ELF-1 (cell line): ENCODE measurements at regions not wholly inside any gene's neighbourhood (a gene's known extent, or its start where the extent isn't known, plus 50 kb on each side); places are given as distances from the start of the nearest gene placed in this dataset.

Experiments
- DNase-seq: peaks from one replicate; pipeline ENCODE4 v3.0.0-alpha.2; 2016; ENCODE audit warnings: low read depth, low spot score

GRCh38 chr7:46170792-46171191 lies 249.7 kb upstream of the IGFBP3 start:
- DNase-seq: no peak

- no peak for DNase-seq
These were observed 248.9 kb upstream of the IGFBP3 start for GRCh38 chr7:46170021-46170420.

GRCh38 chr7:46169384-46169755 lies 248.3 kb upstream of the IGFBP3 start:
- DNase-seq: no peak

DNA sequence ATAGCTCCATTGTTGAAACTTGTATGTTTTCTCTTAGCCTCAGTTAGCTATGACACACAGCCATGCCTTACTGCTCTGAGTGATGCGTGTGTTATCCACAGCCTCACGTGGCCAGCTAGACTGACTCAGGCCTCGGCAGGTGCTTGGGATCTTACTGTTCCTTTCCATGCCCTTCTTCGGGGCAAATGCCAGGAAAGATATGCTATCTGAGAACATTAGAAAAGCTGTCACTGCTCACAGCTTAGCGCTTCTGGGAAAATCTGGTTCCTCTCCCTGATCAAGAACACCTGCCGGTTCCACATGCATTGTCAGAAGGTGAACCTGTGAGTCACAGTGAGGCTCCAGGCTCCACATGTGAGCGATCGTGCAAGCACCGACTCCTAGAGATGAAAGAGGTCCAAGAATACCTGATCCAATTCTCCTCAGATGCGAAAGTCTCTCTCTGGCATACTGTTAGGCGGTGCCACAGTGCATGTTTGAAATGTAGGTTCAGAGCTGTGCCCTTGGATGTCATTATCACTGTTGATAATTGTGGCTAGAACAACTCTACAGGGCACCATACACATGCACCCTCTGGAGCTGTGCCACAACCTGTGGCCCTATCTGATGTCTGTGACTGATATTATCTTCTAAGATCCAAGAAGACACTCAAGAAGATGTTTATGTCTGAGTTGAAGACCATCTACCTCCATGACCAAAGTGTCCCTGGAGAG lies 247.8 kb upstream of the IGFBP3 start:
- no peak for DNase-seq

DNA sequence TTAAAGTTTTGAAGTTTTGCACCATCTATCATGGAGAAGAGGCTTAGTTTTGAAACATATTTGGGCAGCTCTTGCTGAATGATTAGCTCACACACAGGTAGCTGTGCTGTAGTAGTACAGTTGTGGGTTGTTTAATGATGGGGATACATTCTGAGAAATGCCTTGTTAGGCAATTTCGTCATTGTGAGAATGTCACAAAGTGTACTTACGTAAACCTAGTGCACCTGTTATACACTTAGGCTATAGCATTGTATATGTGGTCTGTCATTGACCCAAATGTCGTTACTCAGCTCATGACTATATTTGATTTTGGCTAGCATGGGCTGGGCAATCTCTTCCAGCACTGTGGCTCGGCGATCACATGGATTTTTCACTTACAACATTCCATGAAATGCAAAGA lies 247.2 kb upstream of the IGFBP3 start:
- DNase-seq: no peak

- DNase-seq: no peak
These were observed 244.2 kb upstream of the IGFBP3 start for GRCh38 chr7:46165276-46165675.

- DNase-seq: no peak
These were observed 243.6 kb upstream of the IGFBP3 start for GRCh38 chr7:46164629-46165028.

- no peak for DNase-seq
These were observed 242.2 kb upstream of the IGFBP3 start for GRCh38 chr7:46163246-46163645.

GRCh38 chr7:46162609-46163008 lies 241.5 kb upstream of the IGFBP3 start:
- no peak for DNase-seq

DNA sequence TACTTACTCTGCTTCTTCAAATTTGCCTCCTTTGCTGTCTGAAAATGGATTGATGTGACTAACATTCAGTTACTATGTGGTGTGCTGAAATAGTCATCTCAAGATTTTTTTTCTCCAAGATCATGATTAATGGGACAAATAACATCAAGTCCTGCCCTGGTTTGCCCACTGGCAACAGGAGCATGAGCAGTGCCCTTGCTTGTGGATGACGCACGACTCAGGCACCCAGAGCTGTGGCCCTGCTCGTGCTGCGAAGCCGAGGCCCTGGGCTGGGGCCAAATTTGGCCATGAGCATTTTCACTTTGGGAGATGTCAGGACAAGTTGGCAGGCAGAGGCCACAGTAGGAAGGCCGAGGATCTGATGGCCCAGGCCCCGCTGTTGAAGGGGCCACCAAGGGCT lies 239.8 kb upstream of the IGFBP3 start:
- DNase-seq: no peak

DNA sequence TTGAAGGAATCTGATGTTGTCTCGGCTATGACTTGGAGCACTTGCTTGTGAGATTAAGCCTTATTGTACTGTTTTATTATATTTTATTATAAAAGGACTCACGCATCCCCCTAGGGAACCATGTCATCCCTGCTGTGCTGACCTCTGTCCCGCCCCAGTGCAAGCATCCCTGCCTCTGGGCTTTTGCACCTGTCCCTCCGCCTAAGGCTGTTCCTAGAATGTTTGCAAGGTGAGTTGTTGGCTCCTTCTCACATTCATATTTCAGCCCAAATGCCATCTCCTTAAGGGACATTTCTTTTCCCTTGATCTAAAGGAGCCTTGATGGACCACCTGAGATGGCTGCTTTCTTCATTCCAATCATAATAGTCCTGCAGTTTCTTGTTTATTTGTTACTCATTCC lies 236.9 kb upstream of the IGFBP3 start:
- no peak for DNase-seq

GRCh38 chr7:46157404-46157803 lies 236.3 kb upstream of the IGFBP3 start:
- DNase-seq: no peak

- DNase-seq: no peak
These were observed 235.8 kb upstream of the IGFBP3 start for GRCh38 chr7:46156853-46157252.

DNA sequence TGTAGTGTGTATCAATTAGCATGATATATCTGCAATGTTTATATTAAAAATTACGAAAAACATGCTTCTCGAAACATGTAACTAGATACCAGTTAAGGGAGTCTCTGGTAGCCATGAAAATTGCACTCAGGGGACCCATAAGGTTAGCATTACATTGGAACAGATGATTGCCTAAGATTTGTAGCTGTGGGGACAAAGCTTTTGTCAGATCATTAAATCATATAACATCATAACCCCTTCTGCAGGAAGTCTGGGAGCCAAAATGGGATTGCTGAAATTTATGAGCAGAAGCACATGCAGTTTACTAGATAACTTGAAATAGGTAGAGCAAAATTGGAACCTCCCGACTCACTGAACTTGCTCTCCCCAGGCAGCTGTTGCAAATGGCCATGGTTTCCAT lies 235.0 kb upstream of the IGFBP3 start:
- DNase-seq: no peak

GRCh38 chr7:46155367-46155766 lies 234.3 kb upstream of the IGFBP3 start:
- no peak for DNase-seq

DNA sequence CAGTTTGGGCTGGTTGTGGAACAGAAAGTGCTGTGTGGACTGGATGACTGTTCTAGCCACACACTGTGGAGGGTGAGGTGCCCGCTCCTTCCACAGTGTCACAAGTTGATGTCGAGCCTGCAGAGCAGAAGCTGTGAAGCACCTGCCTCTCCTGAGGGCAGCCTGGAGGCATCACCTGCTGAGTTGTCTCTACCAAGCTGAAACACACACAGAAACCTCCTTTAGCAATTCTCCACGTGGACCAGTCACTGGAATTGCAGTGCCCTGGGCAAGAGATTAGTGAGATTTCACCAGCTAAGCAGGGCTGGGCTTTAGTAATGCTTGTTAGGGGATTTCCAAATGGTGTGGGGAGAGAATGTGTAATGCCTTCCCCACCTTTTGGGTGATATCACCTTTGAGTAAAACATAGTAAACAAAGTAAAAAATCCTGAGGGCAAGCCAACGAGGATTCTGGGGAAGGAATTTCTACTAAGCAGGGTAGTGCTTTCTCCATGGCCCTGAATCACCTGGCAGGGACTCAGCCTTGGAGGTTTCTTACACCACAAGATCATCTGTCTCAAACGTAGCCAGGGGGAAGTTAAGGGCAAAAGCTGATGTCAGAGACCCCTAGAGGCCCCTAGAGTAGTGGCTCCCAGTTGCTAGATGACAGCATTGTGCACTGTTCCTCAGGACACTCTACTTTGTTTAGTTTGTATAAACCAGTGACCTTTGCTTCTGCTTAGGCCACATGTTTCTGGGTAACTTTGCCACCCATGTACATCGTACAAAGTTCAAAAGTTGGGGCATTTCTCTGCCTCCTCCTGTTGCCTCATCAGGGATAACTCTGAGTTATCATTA lies 233.1 kb upstream of the IGFBP3 start:
- DNase-seq: peak; percentile 71

DNA sequence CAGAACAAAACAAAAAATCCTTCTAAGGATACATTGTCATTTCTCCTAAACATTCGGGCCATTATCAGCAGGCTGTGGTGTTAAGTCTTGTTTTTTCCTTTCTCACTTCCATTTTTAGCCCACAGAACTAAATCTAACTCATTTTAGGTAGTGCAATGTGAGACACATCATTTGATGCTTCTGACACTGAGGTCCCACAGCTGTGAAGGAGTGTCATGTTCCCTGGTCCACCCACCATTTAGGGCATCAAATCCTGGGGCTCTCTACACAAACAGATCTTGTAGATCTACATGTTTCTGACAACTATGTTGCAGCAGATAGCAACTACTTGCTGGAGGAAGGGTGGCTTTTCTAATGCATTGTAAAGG lies 232.5 kb upstream of the IGFBP3 start:
- no peak for DNase-seq

DNA sequence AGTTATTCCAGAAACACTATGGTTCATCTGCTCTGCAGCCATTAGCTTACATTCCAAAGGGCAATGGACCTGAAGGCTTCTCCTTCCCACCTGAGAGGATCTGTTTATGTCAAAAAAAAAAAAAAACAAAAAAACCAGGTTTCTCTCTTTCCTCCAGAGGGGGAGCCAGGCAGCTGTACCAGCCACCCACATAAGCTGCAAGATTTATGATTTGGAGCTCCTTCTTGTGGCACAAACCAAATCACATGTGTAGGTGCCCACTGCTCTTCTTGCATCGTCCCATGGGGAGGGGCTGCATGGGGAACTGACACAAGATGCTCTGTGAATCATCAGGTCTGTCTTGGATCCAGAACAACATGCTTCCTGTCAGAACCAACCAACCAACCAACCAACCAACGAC lies 231.6 kb upstream of the IGFBP3 start:
- DNase-seq: no peak

- DNase-seq: no peak
These were observed 229.6 kb upstream of the IGFBP3 start for GRCh38 chr7:46150721-46151120.

DNA sequence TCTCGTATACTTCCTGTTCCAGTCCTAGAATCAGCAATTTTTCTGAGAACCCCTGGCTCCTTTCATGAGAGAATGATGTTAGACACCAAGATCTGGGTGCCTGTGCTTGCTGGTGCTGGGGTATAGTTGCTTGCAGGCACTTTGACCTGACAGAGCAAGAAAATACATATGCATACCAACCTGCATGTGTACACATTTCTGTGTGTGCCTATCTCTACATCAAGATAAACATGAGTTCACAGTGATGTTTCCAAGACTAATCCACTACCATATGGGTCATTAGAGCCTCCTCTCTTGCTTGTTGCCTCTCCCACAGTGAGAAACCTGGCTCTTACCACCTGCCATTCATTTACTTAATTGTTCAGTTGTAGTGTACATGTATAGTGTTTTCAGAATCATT lies 229.1 kb upstream of the IGFBP3 start:
- no peak for DNase-seq

DNA sequence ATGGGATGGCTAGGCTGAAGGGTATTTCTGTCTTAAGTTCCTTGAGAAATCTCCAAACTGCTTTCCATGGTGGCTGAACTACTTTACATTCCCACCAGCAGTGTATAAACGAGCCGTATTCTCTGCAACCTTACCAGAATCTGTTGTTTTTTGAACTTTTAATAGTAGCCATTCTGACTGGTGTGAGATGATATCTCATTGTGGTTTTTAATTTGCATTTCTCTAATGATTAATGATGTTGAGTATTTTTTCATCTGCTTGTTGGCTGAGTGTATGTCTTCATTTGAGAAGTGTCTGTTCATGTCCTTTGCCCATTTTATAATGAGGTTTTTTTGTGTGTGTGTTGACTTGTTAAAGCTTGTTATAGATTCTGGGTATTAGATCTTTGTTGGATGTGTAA lies 226.8 kb upstream of the IGFBP3 start:
- no peak for DNase-seq

DNA sequence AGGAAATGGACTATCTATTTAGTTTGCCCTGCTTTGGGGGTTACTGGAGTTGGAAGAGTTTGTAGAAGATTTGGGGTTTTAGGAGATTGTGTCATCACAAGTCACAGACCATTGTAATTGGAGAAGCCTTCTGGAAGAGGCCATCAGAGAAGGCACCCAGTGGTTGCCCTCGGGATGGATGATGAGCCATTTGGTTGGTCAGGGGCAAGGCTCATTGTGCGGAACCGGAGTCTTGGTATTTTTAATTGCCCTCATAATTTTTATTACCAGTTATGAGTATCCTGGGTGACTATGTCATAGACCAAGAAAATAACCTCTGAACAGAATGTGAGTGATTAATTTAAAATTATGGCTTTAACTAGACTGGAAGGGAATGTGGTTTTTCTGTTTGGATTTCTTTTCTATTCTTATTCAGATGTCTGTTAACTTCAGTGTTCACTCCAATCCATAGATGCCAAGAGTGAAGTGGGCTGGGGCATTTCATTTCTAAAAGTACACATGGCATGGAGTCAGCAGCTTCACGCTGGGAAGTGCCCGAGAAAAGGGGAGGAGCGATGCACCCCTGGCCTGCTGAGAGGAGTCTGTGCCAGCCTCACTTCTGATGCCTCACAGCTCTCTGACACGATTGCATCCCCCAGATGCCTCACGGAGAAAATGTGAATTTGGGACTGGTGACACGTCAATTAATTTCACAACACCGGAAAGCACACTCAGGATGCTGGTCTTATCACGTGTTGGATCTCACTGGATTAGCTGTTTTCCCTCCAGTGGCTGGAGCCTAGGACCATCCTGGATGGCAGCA lies 225.6 kb upstream of the IGFBP3 start:
- DNase-seq: no peak

DNA sequence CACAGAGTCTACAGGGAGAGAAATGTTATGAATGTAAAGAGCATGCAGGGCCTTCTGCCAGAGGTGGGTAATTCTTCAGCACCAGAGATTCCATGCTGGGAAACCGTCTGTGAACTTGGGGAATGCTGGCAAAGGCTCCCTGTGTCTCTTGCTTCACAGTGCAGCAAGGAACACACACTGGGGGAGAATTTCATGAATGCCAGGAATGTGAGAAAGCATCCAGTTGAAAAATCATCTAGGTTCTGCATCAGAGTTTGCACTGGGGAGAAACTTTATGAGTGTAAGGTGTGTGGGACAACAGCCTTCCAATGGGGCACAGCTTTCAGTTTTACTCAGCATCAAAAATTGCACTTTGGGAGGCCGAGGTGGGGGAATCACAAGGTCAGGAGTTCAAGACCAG lies 224.3 kb upstream of the IGFBP3 start:
- peak; percentile 82 for DNase-seq
